ENCODE measurements at regions not wholly inside any gene's neighbourhood (a gene's known extent, or its start where the extent isn't known, plus 50 kb on each side); places are given as distances from the start of the nearest gene placed in this dataset.

DNA sequence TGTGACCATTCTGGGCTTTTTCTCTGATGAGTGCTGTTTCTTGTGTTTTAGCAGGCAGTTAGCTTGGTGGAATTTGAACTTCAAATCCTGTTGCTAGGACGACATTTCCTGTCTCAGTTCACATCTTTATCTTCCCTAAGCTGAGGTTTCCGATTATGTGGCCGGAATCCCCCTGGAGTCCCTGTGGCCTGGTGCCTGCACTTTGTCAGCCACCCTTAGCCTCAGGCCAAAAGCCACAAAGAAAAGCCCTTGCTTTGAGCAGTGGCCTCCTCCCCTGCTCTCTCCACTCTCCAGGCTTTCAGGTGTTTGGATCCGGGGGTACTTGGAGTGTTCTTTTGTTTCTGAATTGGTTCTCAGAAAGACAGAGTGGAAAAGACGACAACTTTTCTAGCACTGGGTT lies 59.9 kb upstream of the PMEPA1 start:
- TF ChIP-seq, protein P1, sequence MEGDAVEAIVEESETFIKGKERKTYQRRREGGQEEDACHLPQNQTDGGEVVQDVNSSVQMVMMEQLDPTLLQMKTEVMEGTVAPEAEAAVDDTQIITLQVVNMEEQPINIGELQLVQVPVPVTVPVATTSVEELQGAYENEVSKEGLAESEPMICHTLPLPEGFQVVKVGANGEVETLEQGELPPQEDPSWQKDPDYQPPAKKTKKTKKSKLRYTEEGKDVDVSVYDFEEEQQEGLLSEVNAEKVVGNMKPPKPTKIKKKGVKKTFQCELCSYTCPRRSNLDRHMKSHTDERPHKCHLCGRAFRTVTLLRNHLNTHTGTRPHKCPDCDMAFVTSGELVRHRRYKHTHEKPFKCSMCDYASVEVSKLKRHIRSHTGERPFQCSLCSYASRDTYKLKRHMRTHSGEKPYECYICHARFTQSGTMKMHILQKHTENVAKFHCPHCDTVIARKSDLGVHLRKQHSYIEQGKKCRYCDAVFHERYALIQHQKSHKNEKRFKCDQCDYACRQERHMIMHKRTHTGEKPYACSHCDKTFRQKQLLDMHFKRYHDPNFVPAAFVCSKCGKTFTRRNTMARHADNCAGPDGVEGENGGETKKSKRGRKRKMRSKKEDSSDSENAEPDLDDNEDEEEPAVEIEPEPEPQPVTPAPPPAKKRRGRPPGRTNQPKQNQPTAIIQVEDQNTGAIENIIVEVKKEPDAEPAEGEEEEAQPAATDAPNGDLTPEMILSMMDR (conservative IDR thresholded peaks at IDR 0.05; ENCODE audit: low read length) = no peak
- no peak for TF ChIP-seq EZH2phosphoT487 (IDR thresholded peaks at IDR 0.05; ENCODE audit: borderline replicate concordance, low read depth, low read length)

Measured in OCI-LY7 (cell line).